Uterus (tissue), 2 donors: ENCODE measurements at regions not wholly inside any gene's neighbourhood (a gene's known extent, or its start where the extent isn't known, plus 50 kb on each side); places are given as distances from the start of the nearest gene placed in this dataset.

ENCODE experiments used
- POLR2A ChIP-seq, 2 donors: fragments of 450-650 bp; IDR thresholded peaks; one replicate each; pipeline ENCODE4 v1.6.1; 2016; ENCODE audit warnings: antibody characterized with exemption in 2 of 2, mild to moderate bottlenecking in 1 of 2, moderate library complexity in 1 of 2
- TF ChIP-seq, protein P1 (sequence below), 4 experiments: fragments of 200-600 bp in 2 of 4; fragments of 450-650 bp in 2 of 4; sonication (generic) in 2 of 4; IDR thresholded peaks; one replicate each; pipeline ENCODE4 v1.5.1; 2016 to 2019; ENCODE audit warnings: antibody characterized with exemption in 4 of 4, mild to moderate bottlenecking in 2 of 4, moderate library complexity in 1 of 4

DNA sequence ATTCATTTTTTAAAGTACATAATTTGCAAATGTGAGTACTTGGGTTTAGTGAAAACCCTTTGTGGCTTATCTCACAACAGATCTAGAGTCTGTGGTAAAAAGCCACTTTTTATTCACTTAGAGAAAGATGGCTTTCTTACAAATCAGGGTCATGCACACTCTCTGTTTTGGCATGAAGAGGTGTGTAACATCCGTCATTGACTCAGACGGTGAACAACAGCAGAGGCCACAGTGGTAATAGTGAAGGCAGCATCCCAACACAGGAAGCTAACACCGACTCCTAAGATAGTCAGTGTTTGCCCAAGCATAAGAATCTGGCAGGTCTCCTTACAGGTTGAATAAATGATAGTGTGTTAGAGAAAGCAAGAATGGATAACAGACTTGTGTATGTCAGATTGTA lies 593.0 kb downstream of the SOX5 start:
- TF ChIP-seq, protein P1, sequence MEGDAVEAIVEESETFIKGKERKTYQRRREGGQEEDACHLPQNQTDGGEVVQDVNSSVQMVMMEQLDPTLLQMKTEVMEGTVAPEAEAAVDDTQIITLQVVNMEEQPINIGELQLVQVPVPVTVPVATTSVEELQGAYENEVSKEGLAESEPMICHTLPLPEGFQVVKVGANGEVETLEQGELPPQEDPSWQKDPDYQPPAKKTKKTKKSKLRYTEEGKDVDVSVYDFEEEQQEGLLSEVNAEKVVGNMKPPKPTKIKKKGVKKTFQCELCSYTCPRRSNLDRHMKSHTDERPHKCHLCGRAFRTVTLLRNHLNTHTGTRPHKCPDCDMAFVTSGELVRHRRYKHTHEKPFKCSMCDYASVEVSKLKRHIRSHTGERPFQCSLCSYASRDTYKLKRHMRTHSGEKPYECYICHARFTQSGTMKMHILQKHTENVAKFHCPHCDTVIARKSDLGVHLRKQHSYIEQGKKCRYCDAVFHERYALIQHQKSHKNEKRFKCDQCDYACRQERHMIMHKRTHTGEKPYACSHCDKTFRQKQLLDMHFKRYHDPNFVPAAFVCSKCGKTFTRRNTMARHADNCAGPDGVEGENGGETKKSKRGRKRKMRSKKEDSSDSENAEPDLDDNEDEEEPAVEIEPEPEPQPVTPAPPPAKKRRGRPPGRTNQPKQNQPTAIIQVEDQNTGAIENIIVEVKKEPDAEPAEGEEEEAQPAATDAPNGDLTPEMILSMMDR (IDR thresholded peaks at IDR 0.05): no peak
- TF ChIP-seq POLR2A (IDR thresholded peaks at IDR 0.05): no peak
